Keratinocyte (primary cell): ENCODE measurements at regions not wholly inside any gene's neighbourhood (a gene's known extent, or its start where the extent isn't known, plus 50 kb on each side); places are given as distances from the start of the nearest gene placed in this dataset.

Experiments
- CTCF ChIP-seq, 3 experiments: IDR thresholded peaks in 1 of 3; conservative IDR thresholded peaks in 1 of 3; optimal IDR thresholded peaks in 1 of 3; 2 replicates in 2 of 3; 3 replicates in 1 of 3; pipeline versions ENCODE3 to v1.5.1; 2011; ENCODE audit warnings: low read length in 3 of 3, mild to moderate bottlenecking in 3 of 3, moderate library complexity in 2 of 3, control low read depth in 1 of 3, inconsistent platforms in 1 of 3; ENCODE audit not compliant: insufficient read depth in 2 of 3; ENCODE audit errors: extremely low read depth in 1 of 3
- EZH2 ChIP-seq: IDR thresholded peaks from one replicate; pipeline ENCODE4 v1.6.1; 2012; ENCODE audit warnings: inconsistent platforms, mild to moderate bottlenecking, low read length, moderate library complexity

DNA sequence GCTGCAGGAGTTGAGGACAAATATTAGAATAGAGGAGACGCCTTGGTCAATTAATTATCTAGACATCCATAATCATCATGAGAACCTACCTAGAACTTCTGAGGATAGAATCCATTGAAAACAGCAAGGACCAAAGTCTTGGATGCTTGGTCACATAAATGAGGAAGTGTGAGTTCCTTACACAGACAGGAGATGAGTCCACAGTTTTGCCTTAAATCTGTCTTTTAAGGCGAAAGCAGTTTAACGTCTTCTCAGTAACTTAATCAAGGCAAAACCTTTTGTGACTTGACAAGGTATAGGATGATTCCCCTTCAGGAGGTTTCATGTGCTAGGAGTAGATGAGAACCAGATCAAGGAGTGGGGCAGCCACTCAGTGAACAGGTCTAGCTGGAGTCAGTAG is 1783.2 kb upstream of the CELF4 start:
- TF ChIP-seq CTCF (optimal IDR thresholded peaks at IDR 0.05 in 1 of 3, IDR thresholded peaks at IDR 0.05 in 1 of 3, conservative IDR thresholded peaks at IDR 0.05 in 1 of 3; ENCODE audit: extremely low read depth in 1 of 3, insufficient read depth in 2 of 3, low read length in 3 of 3) (no peak), EZH2 (no peak)
